ENCODE measurements at regions not wholly inside any gene's neighbourhood (a gene's known extent, or its start where the extent isn't known, plus 50 kb on each side); places are given as distances from the start of the nearest gene placed in this dataset.

DNA sequence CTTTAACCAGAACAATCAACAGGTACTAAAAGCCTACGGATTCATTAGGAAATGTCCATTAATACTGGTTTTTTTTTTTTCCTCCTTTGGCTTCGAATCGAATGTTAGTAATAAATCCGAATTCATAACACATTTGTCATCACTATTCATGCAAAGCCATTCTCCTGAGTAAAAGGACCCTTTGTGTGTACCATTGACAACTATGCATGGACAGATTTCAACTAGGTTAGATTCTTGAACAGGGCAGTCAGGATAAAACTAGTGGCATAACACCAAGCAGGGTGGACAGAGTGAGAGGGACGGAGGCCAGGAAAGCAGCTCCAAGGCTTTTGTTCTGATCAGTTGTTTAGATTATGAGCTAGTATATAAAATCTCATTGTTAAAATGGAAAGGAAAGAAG lies 1722.0 kb upstream of the TENM3 start:
- no peaks in the 10 kb centered on the region for H3K36me3 ChIP-seq
- intact Hi-C loops (cut with DNase I), result no loop called here
- H3K4me3 ChIP-seq, result no peak overlapping the region
- ATAC-seq (no peak), DNase-seq (no peak)
- no peak overlapping the region for H3K27ac ChIP-seq
- no peaks in the 10 kb centered on the region for H3K27me3 ChIP-seq
- no peak for TF ChIP-seq POLR2A (IDR thresholded peaks at IDR 0.05)
- TF ChIP-seq, protein P1, sequence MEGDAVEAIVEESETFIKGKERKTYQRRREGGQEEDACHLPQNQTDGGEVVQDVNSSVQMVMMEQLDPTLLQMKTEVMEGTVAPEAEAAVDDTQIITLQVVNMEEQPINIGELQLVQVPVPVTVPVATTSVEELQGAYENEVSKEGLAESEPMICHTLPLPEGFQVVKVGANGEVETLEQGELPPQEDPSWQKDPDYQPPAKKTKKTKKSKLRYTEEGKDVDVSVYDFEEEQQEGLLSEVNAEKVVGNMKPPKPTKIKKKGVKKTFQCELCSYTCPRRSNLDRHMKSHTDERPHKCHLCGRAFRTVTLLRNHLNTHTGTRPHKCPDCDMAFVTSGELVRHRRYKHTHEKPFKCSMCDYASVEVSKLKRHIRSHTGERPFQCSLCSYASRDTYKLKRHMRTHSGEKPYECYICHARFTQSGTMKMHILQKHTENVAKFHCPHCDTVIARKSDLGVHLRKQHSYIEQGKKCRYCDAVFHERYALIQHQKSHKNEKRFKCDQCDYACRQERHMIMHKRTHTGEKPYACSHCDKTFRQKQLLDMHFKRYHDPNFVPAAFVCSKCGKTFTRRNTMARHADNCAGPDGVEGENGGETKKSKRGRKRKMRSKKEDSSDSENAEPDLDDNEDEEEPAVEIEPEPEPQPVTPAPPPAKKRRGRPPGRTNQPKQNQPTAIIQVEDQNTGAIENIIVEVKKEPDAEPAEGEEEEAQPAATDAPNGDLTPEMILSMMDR (IDR thresholded peaks at IDR 0.05), result no peak
- no peaks in the 10 kb centered on the region for H3K9me3 ChIP-seq
- WGBS, 4 donors, result 68 to 81% (median 77%) methylated on average over 5 of the region's 5 CpGs
- no peaks in the 10 kb centered on the region for H3K4me1 ChIP-seq

DNA sequence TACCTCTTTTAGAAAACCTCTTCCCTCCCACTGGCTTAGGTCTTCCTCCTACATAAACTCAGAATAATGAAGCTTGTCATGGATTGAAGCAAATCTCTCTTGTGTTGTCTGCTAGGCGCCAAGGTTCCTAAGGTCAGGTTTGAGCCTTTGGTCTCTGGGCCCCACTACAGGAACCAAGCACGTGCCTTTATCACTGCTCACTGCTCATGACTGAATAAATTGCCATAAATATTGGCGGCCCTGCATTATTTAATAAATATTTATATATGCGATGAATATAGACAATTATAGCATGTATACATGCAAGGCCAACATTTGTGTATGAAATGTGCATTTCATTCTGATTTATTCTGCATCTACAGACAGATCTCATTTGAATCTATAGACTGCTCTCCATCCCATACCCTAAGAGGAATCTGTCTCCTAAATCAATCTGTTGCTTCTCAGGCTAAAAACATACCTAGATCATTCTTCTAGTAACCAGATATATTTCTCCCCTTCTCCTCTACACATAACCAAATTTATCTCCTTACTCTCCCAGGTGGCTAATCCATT lies 1717.6 kb upstream of the TENM3 start:
- 79 to 86% (median 83%) methylated on average over 4 of the region's 4 CpGs for WGBS, 4 donors
- Histone ChIP-seq H3K36me3 (no peaks in the 10 kb centered on the region), H3K9me3 (no peaks in the 10 kb centered on the region), H3K4me3 (no peak overlapping the region), H3K4me1 (no peaks in the 10 kb centered on the region), H3K27me3 (no peaks in the 10 kb centered on the region), H3K27ac (no peak overlapping the region)
- TF ChIP-seq, protein P1 (IDR thresholded peaks at IDR 0.05), result no peak
- TF ChIP-seq POLR2A (IDR thresholded peaks at IDR 0.05), result no peak
- ATAC-seq (no peak), DNase-seq (no peak)
- intact Hi-C loops (cut with DNase I), result no loop called here

DNA sequence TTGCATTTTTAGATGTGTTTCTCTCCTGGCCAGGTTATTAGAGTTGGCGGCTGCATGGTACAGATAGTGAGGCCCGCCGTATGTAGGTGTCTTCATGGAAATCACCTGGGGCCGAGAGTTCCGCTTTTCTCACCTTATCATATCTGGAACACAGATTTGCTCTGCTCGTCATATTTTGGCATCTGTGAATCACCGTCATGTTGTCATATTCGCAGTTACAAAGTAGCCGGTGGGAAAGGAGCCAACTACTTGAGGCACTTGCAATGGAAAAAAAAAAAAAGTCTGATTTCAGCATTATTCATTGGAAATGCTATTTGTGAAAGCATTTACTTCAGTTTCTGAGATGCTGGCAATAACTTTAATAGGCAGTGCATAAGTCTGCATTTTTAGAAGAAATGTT lies 1715.2 kb upstream of the TENM3 start:
- no peak overlapping the region for H3K27ac ChIP-seq
- intact Hi-C loops (cut with DNase I), result no loop called here
- no peaks in the 10 kb centered on the region for H3K27me3 ChIP-seq
- H3K4me1 ChIP-seq, result no peaks in the 10 kb centered on the region
- no peak for TF ChIP-seq POLR2A (IDR thresholded peaks at IDR 0.05)
- TF ChIP-seq, protein P1 (IDR thresholded peaks at IDR 0.05), result no peak
- no peak overlapping the region for H3K4me3 ChIP-seq
- H3K9me3 ChIP-seq, result no peaks in the 10 kb centered on the region
- ATAC-seq (no peak), DNase-seq (no peak)
- WGBS, 4 donors, result 36 to 62% (median 53%) methylated on average over 9 of the region's 9 CpGs
- no peaks in the 10 kb centered on the region for H3K36me3 ChIP-seq

DNA sequence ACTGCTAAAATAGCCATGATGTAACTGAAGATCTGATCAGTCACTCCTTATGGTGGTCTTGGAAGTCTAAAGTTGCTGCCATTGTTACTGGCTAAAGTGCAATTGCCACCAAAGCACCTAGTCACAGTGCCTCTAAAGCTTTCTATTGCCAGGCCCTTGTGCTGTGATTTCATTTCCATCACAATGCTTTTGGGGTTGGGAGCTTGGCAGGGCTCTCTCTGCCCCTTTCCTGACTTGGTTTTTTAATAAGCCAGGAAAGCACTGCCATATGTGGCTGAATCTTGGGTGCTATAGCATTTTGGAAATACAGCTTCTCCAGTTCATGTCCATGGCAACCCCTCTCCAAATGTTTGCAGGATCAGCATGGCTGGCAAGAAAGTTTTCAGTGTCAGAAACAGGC lies 1712.4 kb upstream of the TENM3 start:
- TF ChIP-seq, protein P1 (IDR thresholded peaks at IDR 0.05), result no peak
- no peak for TF ChIP-seq POLR2A (IDR thresholded peaks at IDR 0.05)
- Histone ChIP-seq H3K4me1 (no peaks in the 10 kb centered on the region), H3K9me3 (no peaks in the 10 kb centered on the region), H3K27ac (no peak overlapping the region), H3K36me3 (no peaks in the 10 kb centered on the region), H3K27me3 (no peaks in the 10 kb centered on the region), H3K4me3 (no peak overlapping the region)
- intact Hi-C loops (cut with DNase I), result no loop called here
- ATAC-seq (no peak), DNase-seq (no peak)

Measured in heart left ventricle (tissue), 16 donors.